H1 (cell line): ENCODE measurements at regions not wholly inside any gene's neighbourhood (a gene's known extent, or its start where the extent isn't known, plus 50 kb on each side); places are given as distances from the start of the nearest gene placed in this dataset.

Experiments used
- CTCF ChIA-PET: fragments of 300-600 bp; sonication (Branson Sonifier 250); formaldehyde crosslinking; loops from one replicate; lab custom pipeline; 2021; ENCODE audit not compliant: partially characterized antibody; lab: Charles Lee
- POLR2A ChIA-PET: fragments of 300-600 bp; sonication (Branson Sonifier 250); formaldehyde crosslinking; loops from one replicate; lab custom pipeline; 2021; ENCODE audit warnings: inconsistent platforms; ENCODE audit not compliant: partially characterized antibody; lab: Charles Lee
- DNase-seq, 2 experiments: peaks; one replicate each; pipeline versions ENCODE4 v3.0.0 to v3.0.0-alpha.2; 2010 to 2022; ENCODE audit warnings: low spot score in 2 of 2, low read depth in 1 of 2, mixed read lengths in 1 of 2
- FAIRE-seq: peaks from 2 replicates; lab custom pipeline; 2011; peaks lifted over from hg19 to GRCh38; lab: Jason Lieb, UNC
- H2AFZ ChIP-seq: 2 replicates; pipeline ENCODE4 v1.8.1; 2012; ENCODE audit warnings: low read length, inconsistent platforms
- H2AK5ac ChIP-seq: 2 replicates; pipeline ENCODE4 v1.6.1; 2013; ENCODE audit warnings: low read depth, low read length
- H2BK120ac ChIP-seq: replicated peaks from 2 replicates; pipeline ENCODE3; 2013; ENCODE audit warnings: low read depth, low read length, inconsistent platforms
- H2BK12ac ChIP-seq: 2 replicates; pipeline ENCODE4 v1.6.1; 2013; ENCODE audit warnings: low read depth, low read length
- H2BK15ac ChIP-seq: 2 replicates; pipeline ENCODE4 v1.6.1; 2013; ENCODE audit warnings: low read length
- H2BK20ac ChIP-seq: 2 replicates; pipeline ENCODE4 v1.6.1; 2013; ENCODE audit warnings: low read length
- H2BK5ac ChIP-seq: 2 replicates; pipeline ENCODE4 v1.6.1; 2013; ENCODE audit warnings: low read depth, low read length
- H3K14ac ChIP-seq: 2 replicates; pipeline ENCODE4 v1.6.1; 2013; ENCODE audit warnings: inconsistent platforms; ENCODE audit not compliant: insufficient read length
- H3K18ac ChIP-seq: 2 replicates; pipeline ENCODE4 v1.6.1; 2013; ENCODE audit warnings: low read length; ENCODE audit errors: extremely low read depth
- H3K23ac ChIP-seq: 2 replicates; pipeline ENCODE4 v1.6.1; 2013; ENCODE audit warnings: inconsistent platforms; ENCODE audit not compliant: insufficient read length
- H3K23me2 ChIP-seq: 2 replicates; pipeline ENCODE4 v1.6.1; 2013; ENCODE audit warnings: low read depth, low read length
- H3K27ac ChIP-seq: 2 replicates; pipeline ENCODE4 v1.6.1; 2011; ENCODE audit warnings: low read depth, low read length, inconsistent platforms
- H3K27me3 ChIP-seq, 4 experiments: replicated peaks in 1 of 4; 1 replicate in 1 of 4; 2 replicates in 3 of 4; pipeline versions ENCODE4 v1.6.1 to v1.8.1; 2011 to 2013; ENCODE audit warnings: low read length in 3 of 4, mild to moderate bottlenecking in 3 of 4, inconsistent platforms in 2 of 4, mixed read lengths in 2 of 4, moderate library complexity in 1 of 4; ENCODE audit not compliant: control insufficient read depth in 3 of 4, insufficient read depth in 3 of 4; ENCODE audit errors: extremely low read depth in 1 of 4
- H3K36me3 ChIP-seq, 4 experiments: 2 replicates each; pipeline versions ENCODE4 v1.6.1 to v1.8.1; 2011 to 2013; ENCODE audit warnings: mild to moderate bottlenecking in 4 of 4, low read length in 3 of 4, moderate library complexity in 2 of 4, control low read depth in 1 of 4, inconsistent platforms in 1 of 4; ENCODE audit not compliant: insufficient read depth in 4 of 4, control insufficient read depth in 2 of 4
- H3K4ac ChIP-seq: replicated peaks from 2 replicates; pipeline ENCODE3; 2013; ENCODE audit warnings: low read length, low read depth, mixed read lengths, inconsistent platforms; ENCODE audit not compliant: insufficient read length
- H3K4me1 ChIP-seq, 4 experiments: replicated peaks in 1 of 4; 1 replicate in 1 of 4; 2 replicates in 3 of 4; pipeline versions ENCODE4 v1.6.1 to v1.8.1; 2011 to 2013; ENCODE audit warnings: low read length in 3 of 4, inconsistent platforms in 2 of 4, mixed read lengths in 1 of 4; ENCODE audit not compliant: insufficient read depth in 4 of 4, control insufficient read depth in 3 of 4
- H3K4me2 ChIP-seq, 2 experiments: 2 replicates each; pipeline versions ENCODE4 v1.6.1 to v1.8.1; 2011 to 2013; ENCODE audit warnings: low read depth in 2 of 2, low read length in 2 of 2, control low read depth in 1 of 2, inconsistent platforms in 1 of 2, mild to moderate bottlenecking in 1 of 2; ENCODE audit not compliant: insufficient read depth in 1 of 2
- H3K4me3 ChIP-seq, 4 experiments: fragments of 200-600, 300-600 bp in 1 of 4; sonication (generic), shearing (Covaris generic), sonication (Bioruptor Twin) in 1 of 4; 2 replicates each; pipeline versions ENCODE4 v1.5.1 to v1.8.1; 2011 to 2016; ENCODE audit warnings: low read length in 4 of 4, low read depth in 3 of 4, control low read depth in 2 of 4, inconsistent platforms in 2 of 4, mild to moderate bottlenecking in 2 of 4, mixed read lengths in 1 of 4, moderate library complexity in 1 of 4; ENCODE audit not compliant: insufficient read depth in 2 of 4; ENCODE audit errors: extremely low read depth in 1 of 4
- H3K56ac ChIP-seq: replicated peaks from 2 replicates; pipeline ENCODE3; 2013; ENCODE audit warnings: low read depth, mild to moderate bottlenecking, mixed read lengths, low read length, inconsistent platforms; ENCODE audit not compliant: insufficient read length
- H3K79me1 ChIP-seq: 2 replicates; pipeline ENCODE4 v1.6.1; 2013; ENCODE audit warnings: low read depth, low read length, control low read depth
- H3K79me2 ChIP-seq, 2 experiments: 2 replicates each; pipeline versions ENCODE4 v1.6.1 to v1.8.1; 2012 to 2013; ENCODE audit warnings: low read length in 2 of 2, mild to moderate bottlenecking in 2 of 2, inconsistent platforms in 1 of 2; ENCODE audit not compliant: insufficient read depth in 2 of 2, control insufficient read depth in 1 of 2
- H3K9ac ChIP-seq, 4 experiments: replicated peaks in 1 of 4; 1 replicate in 1 of 4; 2 replicates in 3 of 4; pipeline versions ENCODE4 v1.6.1 to v1.8.1; 2011 to 2013; ENCODE audit warnings: low read depth in 3 of 4, low read length in 3 of 4, control low read depth in 2 of 4, mild to moderate bottlenecking in 2 of 4, moderate library complexity in 2 of 4, inconsistent platforms in 1 of 4; ENCODE audit errors: extremely low read depth in 1 of 4
- H3K9me3 ChIP-seq, 2 experiments: 2 replicates each; pipeline versions ENCODE4 v1.6.1 to v1.8.1; 2012 to 2013; ENCODE audit warnings: mild to moderate bottlenecking in 2 of 2, moderate library complexity in 2 of 2, control low read depth in 1 of 2, inconsistent platforms in 1 of 2, low read depth in 1 of 2, low read length in 1 of 2, mixed read lengths in 1 of 2; ENCODE audit not compliant: insufficient read depth in 2 of 2
- H4K20me1 ChIP-seq, 2 experiments: replicated peaks in 1 of 2; 2 replicates each; pipeline versions ENCODE3 to v1.8.1; 2011 to 2013; ENCODE audit warnings: inconsistent platforms in 2 of 2, low read length in 2 of 2, mild to moderate bottlenecking in 1 of 2; ENCODE audit not compliant: insufficient read depth in 2 of 2, control insufficient read depth in 1 of 2
- H4K5ac ChIP-seq: 2 replicates; pipeline ENCODE4 v1.6.1; 2013; ENCODE audit warnings: low read length, low read depth, mixed read lengths, inconsistent platforms; ENCODE audit not compliant: insufficient read length
- H4K8ac ChIP-seq: 2 replicates; pipeline ENCODE4 v1.8.0; 2013; ENCODE audit warnings: mild to moderate bottlenecking, moderate library complexity, low read length, inconsistent platforms; ENCODE audit not compliant: insufficient read depth; ENCODE audit errors: extremely low read depth
- H4K91ac ChIP-seq: replicated peaks from 2 replicates; pipeline ENCODE3; 2013; ENCODE audit warnings: low read length, mixed read lengths, inconsistent platforms; ENCODE audit not compliant: insufficient read length
- ATF3 ChIP-seq: IDR thresholded peaks from 2 replicates; pipeline ENCODE4 v1.6.1; 2011; ENCODE audit warnings: low read depth, mild to moderate bottlenecking, low read length; ENCODE audit not compliant: insufficient read depth
- E2F6 ChIP-seq: IDR thresholded peaks from 2 replicates; pipeline ENCODE4 v1.6.1; 2012; ENCODE audit warnings: inconsistent platforms
- EGR1 ChIP-seq: IDR thresholded peaks from 2 replicates; pipeline ENCODE4 v1.6.1; 2011; ENCODE audit warnings: low read depth, low read length, borderline replicate concordance
- EP300 ChIP-seq, 2 experiments: IDR thresholded peaks; 1 replicate in 1 of 2; 2 replicates in 1 of 2; pipeline ENCODE4 v1.6.1; 2011 to 2012; ENCODE audit warnings: low read depth in 2 of 2, low read length in 2 of 2, mild to moderate bottlenecking in 2 of 2, borderline replicate concordance in 1 of 2, inconsistent platforms in 1 of 2, moderate library complexity in 1 of 2
- KDM4A ChIP-seq: IDR thresholded peaks from one replicate; pipeline ENCODE4 v1.7.1; 2012; ENCODE audit warnings: low read depth, mild to moderate bottlenecking, moderate library complexity, low read length, inconsistent platforms; ENCODE audit not compliant: severe bottlenecking
- KDM5A ChIP-seq: fragments of 200-600 bp; IDR thresholded peaks from 2 replicates; pipeline ENCODE4 v1.7.1; 2012; ENCODE audit warnings: mild to moderate bottlenecking, low read length, inconsistent platforms, mixed read lengths
- NANOG ChIP-seq: IDR thresholded peaks from 2 replicates; pipeline ENCODE4 v1.6.1; 2011; ENCODE audit warnings: low read length, low read depth, mild to moderate bottlenecking, inconsistent platforms; ENCODE audit not compliant: insufficient read depth, poor library complexity, severe bottlenecking
- RAD21 ChIP-seq, 2 experiments: IDR thresholded peaks in 1 of 2; conservative IDR thresholded peaks in 1 of 2; 2 replicates each; pipeline ENCODE4 v1.6.1; 2011; ENCODE audit warnings: low read depth in 2 of 2, low read length in 2 of 2, improper control_type of control experiment in 1 of 2, inconsistent platforms in 1 of 2, mild to moderate bottlenecking in 1 of 2, moderate library complexity in 1 of 2
- SAP30 ChIP-seq: fragments of 300-600 bp; sonication (generic); IDR thresholded peaks from 2 replicates; pipeline ENCODE4 v1.7.1; 2012; ENCODE audit warnings: low read length, moderate library complexity, mild to moderate bottlenecking, inconsistent platforms; ENCODE audit not compliant: insufficient read depth, insufficient replicate concordance
- TAF1 ChIP-seq: IDR thresholded peaks from 2 replicates; pipeline ENCODE4 v1.6.1; 2011; ENCODE audit warnings: mild to moderate bottlenecking, low read depth, low read length
- TCF12 ChIP-seq: IDR thresholded peaks from 2 replicates; pipeline ENCODE4 v1.6.1; 2011; ENCODE audit warnings: low read depth, mild to moderate bottlenecking, low read length
- WGBS, 2 experiments: shearing (Covaris generic) in 1 of 2; methylation state at CpG; one replicate each; pipeline versions ENCODE4 v1.1.6 to v1.1.7; 2013 to 2015; ENCODE audit warnings: low lambda C conversion rate in 2 of 2, mixed read lengths in 2 of 2, inconsistent platforms in 1 of 2, low coverage in 1 of 2, missing lambda C conversion rate in 1 of 2; ENCODE audit not compliant: insufficient replicate concordance in 2 of 2, insufficient coverage in 1 of 2, insufficient read length in 1 of 2; ENCODE audit errors: extremely low coverage in 1 of 2, missing lambda C conversion rate in 1 of 2; 5-methylcytosine and 5-hydroxymethylcytosine counted together

- Histone ChIP-seq H3K9me3 (peaks cover 0 to 2% of the 10 kb centered on the region in 2 experiments; a peak in 1 of 4 replicates), H3K4me2 (no peak overlapping the region), H3K27me3 (no peaks in the 10 kb centered on the region), H2BK120ac (no peak overlapping the region), H3K18ac (no peak overlapping the region), H3K14ac (no peak overlapping the region), H3K23ac (no peak overlapping the region), H2BK5ac (no peak overlapping the region), H3K79me1 (no peaks in the 10 kb centered on the region), H2BK12ac (no peak overlapping the region), H3K23me2 (no peaks in the 10 kb centered on the region), H2AK5ac (no peak overlapping the region), H3K4me3 (no peak overlapping the region), H3K27ac (no peak overlapping the region), H3K4ac (no peak overlapping the region), H4K8ac (no peak overlapping the region), H4K91ac (no peak overlapping the region), H4K20me1 (no peaks in the 10 kb centered on the region), H2BK20ac (no peak overlapping the region), H3K36me3 (no peaks in the 10 kb centered on the region), H2BK15ac (no peak overlapping the region), H3K79me2 (no peaks in the 10 kb centered on the region), H2AFZ (no peak overlapping the region), H4K5ac (no peak overlapping the region), H3K4me1 (0 out of 7 replicates have a peak, but pooled peaks cover 0 to 2% (median 0%) of the 10 kb centered on the region in 4 experiments), H3K56ac (no peak overlapping the region), H3K9ac (no peak overlapping the region)
- DNase-seq (peak in 1 of 2 experiments; percentile 8), FAIRE-seq (no peak)
- 89% methylated on average over 5 of the region's 5 CpGs; no CpG with 5 or more reads in 1 of the 2 experiments for WGBS, 2 experiments
- CTCF ChIA-PET: interaction anchor here (0.8 to 7.7 kb wide), 14 partner anchors 12 to 1915 kb away, joined by 3 to 57 read pairs (median 4); no protein-coding TSS in a partner anchor
- POLR2A ChIA-PET: no interaction called here
- TF ChIP-seq EP300 (IDR thresholded peaks at IDR 0.05; ENCODE audit: borderline replicate concordance in 1 of 2, low read depth in 2 of 2, low read length in 2 of 2) (no peak), TAF1 (no peak), RAD21 (IDR thresholded peaks at IDR 0.05 in 1 of 2, conservative IDR thresholded peaks at IDR 0.05 in 1 of 2; ENCODE audit: low read depth in 2 of 2, low read length in 2 of 2) (no peak), TCF12 (no peak), KDM5A (no peak), SAP30 (no peak), ATF3 (no peak), KDM4A (no peak), E2F6 (no peak), EGR1 (no peak), NANOG (no peak)
Observed at GRCh38 chr1:5639106-5639722, 353.0 kb downstream of the NPHP4 start.
